ENCODE measurements at regions not wholly inside any gene's neighbourhood (a gene's known extent, or its start where the extent isn't known, plus 50 kb on each side); places are given as distances from the start of the nearest gene placed in this dataset.

DNA sequence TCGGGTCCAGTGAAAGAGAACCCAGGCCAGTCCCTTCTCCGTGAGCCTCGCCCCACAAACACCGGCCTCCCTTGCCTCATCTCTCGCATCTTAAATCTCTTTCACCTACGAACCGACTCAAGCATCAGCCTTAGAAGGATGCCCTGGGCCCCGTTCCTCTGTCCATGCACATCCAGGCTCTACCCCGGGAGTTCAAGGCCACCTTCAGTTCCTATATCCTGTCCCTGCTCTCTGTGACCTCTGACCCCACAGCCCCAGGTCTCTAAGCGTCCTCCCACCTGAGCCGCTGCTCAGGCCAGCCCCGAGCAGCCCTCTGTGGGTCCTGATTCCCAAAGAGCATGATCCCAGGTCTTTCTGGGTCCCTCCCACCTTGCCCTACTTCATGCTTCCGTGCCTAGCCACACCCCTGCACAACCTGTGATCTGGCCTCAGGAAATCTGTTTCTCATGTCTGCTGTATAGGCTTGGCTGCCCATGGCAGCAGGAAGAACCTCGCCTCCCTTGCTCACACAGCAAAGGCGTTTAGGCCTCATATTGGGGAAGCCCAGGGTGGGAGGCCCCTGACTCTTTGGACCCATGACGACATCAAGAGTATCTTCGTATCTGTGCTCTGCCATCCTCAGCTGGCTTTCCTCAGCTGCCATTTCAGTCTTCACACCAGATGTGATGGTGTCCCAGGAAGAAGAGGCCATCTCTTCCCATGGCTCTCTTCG lies 77.5 kb upstream of the SEPTIN5 start (continued):
- TF ChIP-seq CHD7 (IDR thresholded peaks at IDR 0.05; ENCODE audit: insufficient replicate concordance, low read length) = no peak
- no peak for TF ChIP-seq RNF2 (IDR thresholded peaks at IDR 0.05; ENCODE audit: borderline replicate concordance, low read depth, low read length, missing control alignments, poor library complexity, severe bottlenecking)
- TF ChIP-seq TEAD4 (IDR thresholded peaks at IDR 0.05; ENCODE audit: low read depth, low read length) = no peak
- TF ChIP-seq, protein P1, sequence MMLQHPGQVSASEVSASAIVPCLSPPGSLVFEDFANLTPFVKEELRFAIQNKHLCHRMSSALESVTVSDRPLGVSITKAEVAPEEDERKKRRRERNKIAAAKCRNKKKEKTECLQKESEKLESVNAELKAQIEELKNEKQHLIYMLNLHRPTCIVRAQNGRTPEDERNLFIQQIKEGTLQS (IDR thresholded peaks at IDR 0.05; ENCODE audit: insufficient read depth, low read depth, low read length) = no peak
- no peak for TF ChIP-seq FOSL1 (IDR thresholded peaks at IDR 0.05; ENCODE audit: insufficient read depth, low read depth, low read length)
- no peak for TF ChIP-seq ASH2L (IDR thresholded peaks at IDR 0.05; ENCODE audit: low read length)
- TF ChIP-seq SP4 (IDR thresholded peaks at IDR 0.05; ENCODE audit: low read length) = no peak
- TF ChIP-seq SAP30 (IDR thresholded peaks at IDR 0.05; ENCODE audit: insufficient read depth, insufficient replicate concordance, low read length) = no peak
- TF ChIP-seq CBX8 (IDR thresholded peaks at IDR 0.05; ENCODE audit: borderline replicate concordance, low read depth, low read length) = no peak

Measured in H1 (cell line).